HEK293T (cell line): ENCODE measurements at regions not wholly inside any gene's neighbourhood (a gene's known extent, or its start where the extent isn't known, plus 50 kb on each side); places are given as distances from the start of the nearest gene placed in this dataset.
"Not testable (repeated sequence)": the region's sequence is repeated elsewhere in the genome, so short reads cannot be mapped to it uniquely, and the experiment has no call there.

Source experiments
- BHLHE40 ChIP-seq: fragments of 450-650 bp; IDR thresholded peaks from 2 replicates; pipeline ENCODE4 v1.6.1; 2016; ENCODE audit warnings: mild to moderate bottlenecking, moderate library complexity, borderline replicate concordance
- ELF4 ChIP-seq: fragments of 450-650 bp; IDR thresholded peaks from 2 replicates; pipeline ENCODE4 v1.6.1; 2017; ENCODE audit warnings: antibody characterized with exemption
- FOXA1 ChIP-seq: fragments of 450-650 bp; IDR thresholded peaks from 2 replicates; pipeline ENCODE4 v1.6.1; 2016; ENCODE audit warnings: mild to moderate bottlenecking
- FOXK2 ChIP-seq: fragments of 450-650 bp; IDR thresholded peaks from 2 replicates; pipeline ENCODE4 v1.6.1; 2016; ENCODE audit warnings: mild to moderate bottlenecking
- HDGF ChIP-seq: fragments of 450-650 bp; IDR thresholded peaks from 2 replicates; pipeline ENCODE4 v1.6.1; 2017; ENCODE audit warnings: antibody characterized with exemption, borderline replicate concordance
- LEF1 ChIP-seq: fragments of 450-650 bp; IDR thresholded peaks from 2 replicates; pipeline ENCODE4 v1.6.1; 2017; ENCODE audit warnings: mild to moderate bottlenecking, borderline replicate concordance
- NFRKB ChIP-seq: fragments of 450-650 bp; IDR thresholded peaks from 2 replicates; pipeline ENCODE4 v1.6.1; 2016; ENCODE audit warnings: mild to moderate bottlenecking, moderate library complexity
- SUZ12 ChIP-seq: fragments of 450-650 bp; IDR thresholded peaks from 2 replicates; pipeline ENCODE4 v1.6.1; 2016; ENCODE audit warnings: mild to moderate bottlenecking
- TARDBP ChIP-seq: fragments of 450-650 bp; IDR thresholded peaks from 2 replicates; pipeline ENCODE4 v1.6.1; 2016

DNA sequence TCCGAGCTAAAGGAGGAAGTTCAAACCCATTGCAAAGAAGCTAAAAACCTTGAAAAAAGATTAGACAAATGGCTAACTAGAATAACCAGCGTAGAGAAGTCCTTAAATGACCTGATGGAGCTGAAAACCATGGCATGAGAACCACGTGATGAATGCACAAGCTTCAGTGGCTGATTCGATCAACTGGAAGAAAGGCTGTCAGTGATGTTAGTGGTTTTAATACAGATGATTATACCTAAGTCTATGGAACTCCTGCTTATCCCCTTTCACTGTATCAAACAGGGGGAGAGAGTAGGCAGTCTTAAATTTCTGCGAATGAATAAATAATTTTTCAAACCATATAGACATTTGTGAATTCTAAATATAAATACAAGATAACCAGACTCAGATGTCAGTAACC lies 512.7 kb downstream of the PRKD1 start:
- not testable (repeated sequence) for TF ChIP-seq FOXA1, TARDBP, LEF1, FOXK2, ELF4, BHLHE40, SUZ12, NFRKB, HDGF
